ENCODE measurements at regions not wholly inside any gene's neighbourhood (a gene's known extent, or its start where the extent isn't known, plus 50 kb on each side); places are given as distances from the start of the nearest gene placed in this dataset.

GRCh38 chr17:14768923-14769322, 468.0 kb downstream of the HS3ST3B1 start:
- peaks cover 5% of the 10 kb centered on the region for H3K27me3 Mint-ChIP-seq (ENCODE audit: unreplicated experiment)
- H3K4me3 Mint-ChIP-seq (ENCODE audit: unreplicated experiment), result no peak overlapping the region
- TF ChIP-seq CTCF (IDR thresholded peaks at IDR 0.05; ENCODE audit: partially characterized antibody, unreplicated experiment), result no peak
- H3K36me3 Mint-ChIP-seq (ENCODE audit: unreplicated experiment), result no peaks in the 10 kb centered on the region
- H3K27ac Mint-ChIP-seq (ENCODE audit: unreplicated experiment), result no peak overlapping the region
- H3K9me3 Mint-ChIP-seq (ENCODE audit: unreplicated experiment), result peaks cover 2% of the 10 kb centered on the region
- no peak for DNase-seq
- peaks cover 14% of the 10 kb centered on the region for H3K4me1 Mint-ChIP-seq (ENCODE audit: low read depth, unreplicated experiment)

- Mint-ChIP-seq H3K4me3 (ENCODE audit: unreplicated experiment) (no peak overlapping the region), H3K27me3 (ENCODE audit: unreplicated experiment) (no peaks in the 10 kb centered on the region), H3K4me1 (ENCODE audit: low read depth, unreplicated experiment) (no peaks in the 10 kb centered on the region), H3K27ac (ENCODE audit: unreplicated experiment) (no peak overlapping the region), H3K36me3 (ENCODE audit: unreplicated experiment) (no peaks in the 10 kb centered on the region), H3K9me3 (ENCODE audit: unreplicated experiment) (no peaks in the 10 kb centered on the region)
- no peak for TF ChIP-seq CTCF (IDR thresholded peaks at IDR 0.05; ENCODE audit: partially characterized antibody, unreplicated experiment)
- DNase-seq, result no peak
Observed at GRCh38 chr17:14762736-14763479, 462.0 kb downstream of the HS3ST3B1 start.

- no peaks in the 10 kb centered on the region for H3K27me3 Mint-ChIP-seq (ENCODE audit: unreplicated experiment)
- no peaks in the 10 kb centered on the region for H3K9me3 Mint-ChIP-seq (ENCODE audit: unreplicated experiment)
- no peaks in the 10 kb centered on the region for H3K4me1 Mint-ChIP-seq (ENCODE audit: low read depth, unreplicated experiment)
- H3K36me3 Mint-ChIP-seq (ENCODE audit: unreplicated experiment), result no peaks in the 10 kb centered on the region
- no peak overlapping the region for H3K27ac Mint-ChIP-seq (ENCODE audit: unreplicated experiment)
- no peak for TF ChIP-seq CTCF (IDR thresholded peaks at IDR 0.05; ENCODE audit: partially characterized antibody, unreplicated experiment)
- DNase-seq, result no peak
- H3K4me3 Mint-ChIP-seq (ENCODE audit: unreplicated experiment), result no peak overlapping the region
Observed at GRCh38 chr17:14760719-14761411, 460.0 kb downstream of the HS3ST3B1 start.

- no peaks in the 10 kb centered on the region for H3K36me3 Mint-ChIP-seq (ENCODE audit: unreplicated experiment)
- TF ChIP-seq CTCF (IDR thresholded peaks at IDR 0.05; ENCODE audit: partially characterized antibody, unreplicated experiment), result no peak
- no peak overlapping the region for H3K27ac Mint-ChIP-seq (ENCODE audit: unreplicated experiment)
- DNase-seq, result no peak
- H3K4me3 Mint-ChIP-seq (ENCODE audit: unreplicated experiment), result no peak overlapping the region
- no peaks in the 10 kb centered on the region for H3K27me3 Mint-ChIP-seq (ENCODE audit: unreplicated experiment)
- no peaks in the 10 kb centered on the region for H3K9me3 Mint-ChIP-seq (ENCODE audit: unreplicated experiment)
- H3K4me1 Mint-ChIP-seq (ENCODE audit: low read depth, unreplicated experiment), result no peaks in the 10 kb centered on the region
Observed at GRCh38 chr17:14760212-14760611, 459.3 kb downstream of the HS3ST3B1 start.

GRCh38 chr17:14759325-14759724, 458.4 kb downstream of the HS3ST3B1 start:
- H3K27me3 Mint-ChIP-seq (ENCODE audit: unreplicated experiment), result no peaks in the 10 kb centered on the region
- H3K4me3 Mint-ChIP-seq (ENCODE audit: unreplicated experiment), result no peak overlapping the region

More at GRCh38 chr17:14759325-14759724, 458.4 kb downstream of the HS3ST3B1 start:
- no peak for DNase-seq
- Mint-ChIP-seq H3K27ac (ENCODE audit: unreplicated experiment) (no peak overlapping the region), H3K36me3 (ENCODE audit: unreplicated experiment) (no peaks in the 10 kb centered on the region), H3K9me3 (ENCODE audit: unreplicated experiment) (no peaks in the 10 kb centered on the region), H3K4me1 (ENCODE audit: low read depth, unreplicated experiment) (no peaks in the 10 kb centered on the region)
- TF ChIP-seq CTCF (IDR thresholded peaks at IDR 0.05; ENCODE audit: partially characterized antibody, unreplicated experiment), result no peak

Measured in glutamatergic neuron (in vitro differentiated cells).